K562 (cell line): ENCODE measurements at regions not wholly inside any gene's neighbourhood (a gene's known extent, or its start where the extent isn't known, plus 50 kb on each side); places are given as distances from the start of the nearest gene placed in this dataset.

Experiments used
- BRD9 ChIP-seq: fragments of 450-650 bp; IDR thresholded peaks from 2 replicates; pipeline ENCODE4 v1.6.1; 2018; ENCODE audit warnings: low read depth; ENCODE audit not compliant: partially characterized antibody
- EZH2 ChIP-seq: IDR thresholded peaks from 2 replicates; pipeline ENCODE4 v1.6.1; 2012; ENCODE audit warnings: low read depth, mild to moderate bottlenecking, inconsistent platforms, low read length, borderline replicate concordance
- HDAC3 ChIP-seq: fragments of 450-650 bp; IDR thresholded peaks from 2 replicates; pipeline ENCODE4 v1.6.1; 2018; ENCODE audit warnings: borderline replicate concordance, mild to moderate bottlenecking, moderate library complexity; ENCODE audit not compliant: partially characterized antibody
- JUND ChIP-seq, 2 experiments: IDR thresholded peaks; 2 replicates in 1 of 2; 3 replicates in 1 of 2; pipeline ENCODE4 v1.6.1; 2011; ENCODE audit warnings: borderline replicate concordance in 2 of 2, low read depth in 2 of 2, low read length in 2 of 2, improper control_type of control experiment in 1 of 2, missing biosample characterization in 1 of 2, missing genetic modification characterization in 1 of 2, missing genetic modification reagents in 1 of 2
- MEF2A ChIP-seq: IDR thresholded peaks from 2 replicates; pipeline ENCODE4 v1.6.1; 2011; ENCODE audit warnings: low read depth, mild to moderate bottlenecking, low read length, moderate library complexity; ENCODE audit not compliant: control insufficient read depth
- POLR2A ChIP-seq: fragments of 450-650 bp; conservative IDR thresholded peaks from 2 replicates; pipeline ENCODE4 v1.6.1; 2016
- ZNF263 ChIP-seq: sonication (generic); formaldehyde crosslinking; IDR thresholded peaks from 2 replicates; pipeline ENCODE4 v1.8.0; 2022; ENCODE audit warnings: mild to moderate bottlenecking, missing genetic modification reagents, borderline replicate concordance
- TF ChIP-seq, protein P1 (sequence below): fragments of 450-650 bp; IDR thresholded peaks from 2 replicates; pipeline ENCODE4 v1.6.1; 2016
- TF ChIP-seq, protein P2 (sequence below), 3 experiments: IDR thresholded peaks in 2 of 3; conservative IDR thresholded peaks in 1 of 3; 2 replicates each; pipeline ENCODE4 v1.5.1; 2011 to 2012; ENCODE audit warnings: low read length in 3 of 3, mild to moderate bottlenecking in 3 of 3, control low read depth in 2 of 3, improper control_type of control experiment in 1 of 3, inconsistent platforms in 1 of 3, low read depth in 1 of 3, mixed read lengths in 1 of 3, moderate library complexity in 1 of 3; ENCODE audit not compliant: insufficient read depth in 2 of 3
- TF ChIP-seq, protein P3 (sequence below), 2 experiments: fragments of 450-650 bp in 1 of 2; IDR thresholded peaks; 2 replicates each; pipeline ENCODE4 v1.6.1; 2011 to 2017; ENCODE audit warnings: low read depth in 2 of 2, antibody characterized with exemption in 1 of 2, borderline replicate concordance in 1 of 2, low read length in 1 of 2, mild to moderate bottlenecking in 1 of 2, mixed read lengths in 1 of 2; ENCODE audit not compliant: control insufficient read depth in 1 of 2
- TF ChIP-seq, protein P4 (sequence below): fragments of 250-450 bp; sonication (Bioruptor Pico); IDR thresholded peaks from 2 replicates; pipeline ENCODE4 v1.9.0; 2021; ENCODE audit warnings: mild to moderate bottlenecking, inconsistent platforms

DNA sequence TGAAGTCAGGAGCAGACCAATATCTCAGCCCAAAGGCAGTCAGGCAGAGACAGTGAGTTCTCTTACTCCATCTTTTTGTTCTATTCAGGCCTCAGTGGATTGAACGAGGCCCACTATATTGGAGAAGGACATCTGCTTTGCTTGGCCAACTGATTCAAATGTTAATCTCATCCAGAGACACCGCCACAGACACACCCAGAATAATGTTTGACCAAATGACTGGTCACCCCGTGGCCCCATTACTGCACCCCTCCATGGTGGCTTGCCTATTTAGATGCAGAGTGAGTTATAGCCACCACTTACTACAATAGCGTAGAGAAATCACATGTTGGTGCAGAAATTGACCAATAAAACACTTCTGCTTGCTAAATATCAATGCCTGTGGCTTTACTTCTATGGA is 88.1 kb downstream of the HRH4 start:
- TF ChIP-seq ZNF263 (no peak), BRD9 (no peak), POLR2A (no peak), JUND (IDR thresholded peaks at IDR 0.05; ENCODE audit: borderline replicate concordance, low read depth, low read length) (no peak), JUND (tag; IDR thresholded peaks at IDR 0.05; ENCODE audit: borderline replicate concordance, low read depth, low read length) (no peak), MEF2A (no peak), HDAC3 (no peak), EZH2 (no peak)
- TF ChIP-seq, protein P1, sequence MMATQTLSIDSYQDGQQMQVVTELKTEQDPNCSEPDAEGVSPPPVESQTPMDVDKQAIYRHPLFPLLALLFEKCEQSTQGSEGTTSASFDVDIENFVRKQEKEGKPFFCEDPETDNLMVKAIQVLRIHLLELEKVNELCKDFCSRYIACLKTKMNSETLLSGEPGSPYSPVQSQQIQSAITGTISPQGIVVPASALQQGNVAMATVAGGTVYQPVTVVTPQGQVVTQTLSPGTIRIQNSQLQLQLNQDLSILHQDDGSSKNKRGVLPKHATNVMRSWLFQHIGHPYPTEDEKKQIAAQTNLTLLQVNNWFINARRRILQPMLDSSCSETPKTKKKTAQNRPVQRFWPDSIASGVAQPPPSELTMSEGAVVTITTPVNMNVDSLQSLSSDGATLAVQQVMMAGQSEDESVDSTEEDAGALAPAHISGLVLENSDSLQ, result no peak
- TF ChIP-seq, protein P2, sequence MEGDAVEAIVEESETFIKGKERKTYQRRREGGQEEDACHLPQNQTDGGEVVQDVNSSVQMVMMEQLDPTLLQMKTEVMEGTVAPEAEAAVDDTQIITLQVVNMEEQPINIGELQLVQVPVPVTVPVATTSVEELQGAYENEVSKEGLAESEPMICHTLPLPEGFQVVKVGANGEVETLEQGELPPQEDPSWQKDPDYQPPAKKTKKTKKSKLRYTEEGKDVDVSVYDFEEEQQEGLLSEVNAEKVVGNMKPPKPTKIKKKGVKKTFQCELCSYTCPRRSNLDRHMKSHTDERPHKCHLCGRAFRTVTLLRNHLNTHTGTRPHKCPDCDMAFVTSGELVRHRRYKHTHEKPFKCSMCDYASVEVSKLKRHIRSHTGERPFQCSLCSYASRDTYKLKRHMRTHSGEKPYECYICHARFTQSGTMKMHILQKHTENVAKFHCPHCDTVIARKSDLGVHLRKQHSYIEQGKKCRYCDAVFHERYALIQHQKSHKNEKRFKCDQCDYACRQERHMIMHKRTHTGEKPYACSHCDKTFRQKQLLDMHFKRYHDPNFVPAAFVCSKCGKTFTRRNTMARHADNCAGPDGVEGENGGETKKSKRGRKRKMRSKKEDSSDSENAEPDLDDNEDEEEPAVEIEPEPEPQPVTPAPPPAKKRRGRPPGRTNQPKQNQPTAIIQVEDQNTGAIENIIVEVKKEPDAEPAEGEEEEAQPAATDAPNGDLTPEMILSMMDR (IDR thresholded peaks at IDR 0.05 in 2 of 3, conservative IDR thresholded peaks at IDR 0.05 in 1 of 3; ENCODE audit: insufficient read depth in 2 of 3, low read depth in 1 of 3, low read length in 3 of 3), result no peak
- TF ChIP-seq, protein P3, sequence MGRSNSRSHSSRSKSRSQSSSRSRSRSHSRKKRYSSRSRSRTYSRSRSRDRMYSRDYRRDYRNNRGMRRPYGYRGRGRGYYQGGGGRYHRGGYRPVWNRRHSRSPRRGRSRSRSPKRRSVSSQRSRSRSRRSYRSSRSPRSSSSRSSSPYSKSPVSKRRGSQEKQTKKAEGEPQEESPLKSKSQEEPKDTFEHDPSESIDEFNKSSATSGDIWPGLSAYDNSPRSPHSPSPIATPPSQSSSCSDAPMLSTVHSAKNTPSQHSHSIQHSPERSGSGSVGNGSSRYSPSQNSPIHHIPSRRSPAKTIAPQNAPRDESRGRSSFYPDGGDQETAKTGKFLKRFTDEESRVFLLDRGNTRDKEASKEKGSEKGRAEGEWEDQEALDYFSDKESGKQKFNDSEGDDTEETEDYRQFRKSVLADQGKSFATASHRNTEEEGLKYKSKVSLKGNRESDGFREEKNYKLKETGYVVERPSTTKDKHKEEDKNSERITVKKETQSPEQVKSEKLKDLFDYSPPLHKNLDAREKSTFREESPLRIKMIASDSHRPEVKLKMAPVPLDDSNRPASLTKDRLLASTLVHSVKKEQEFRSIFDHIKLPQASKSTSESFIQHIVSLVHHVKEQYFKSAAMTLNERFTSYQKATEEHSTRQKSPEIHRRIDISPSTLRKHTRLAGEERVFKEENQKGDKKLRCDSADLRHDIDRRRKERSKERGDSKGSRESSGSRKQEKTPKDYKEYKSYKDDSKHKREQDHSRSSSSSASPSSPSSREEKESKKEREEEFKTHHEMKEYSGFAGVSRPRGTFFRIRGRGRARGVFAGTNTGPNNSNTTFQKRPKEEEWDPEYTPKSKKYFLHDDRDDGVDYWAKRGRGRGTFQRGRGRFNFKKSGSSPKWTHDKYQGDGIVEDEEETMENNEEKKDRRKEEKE (IDR thresholded peaks at IDR 0.05; ENCODE audit: borderline replicate concordance in 1 of 2, control insufficient read depth in 1 of 2, low read depth in 2 of 2, low read length in 1 of 2), result no peak
- TF ChIP-seq, protein P4, sequence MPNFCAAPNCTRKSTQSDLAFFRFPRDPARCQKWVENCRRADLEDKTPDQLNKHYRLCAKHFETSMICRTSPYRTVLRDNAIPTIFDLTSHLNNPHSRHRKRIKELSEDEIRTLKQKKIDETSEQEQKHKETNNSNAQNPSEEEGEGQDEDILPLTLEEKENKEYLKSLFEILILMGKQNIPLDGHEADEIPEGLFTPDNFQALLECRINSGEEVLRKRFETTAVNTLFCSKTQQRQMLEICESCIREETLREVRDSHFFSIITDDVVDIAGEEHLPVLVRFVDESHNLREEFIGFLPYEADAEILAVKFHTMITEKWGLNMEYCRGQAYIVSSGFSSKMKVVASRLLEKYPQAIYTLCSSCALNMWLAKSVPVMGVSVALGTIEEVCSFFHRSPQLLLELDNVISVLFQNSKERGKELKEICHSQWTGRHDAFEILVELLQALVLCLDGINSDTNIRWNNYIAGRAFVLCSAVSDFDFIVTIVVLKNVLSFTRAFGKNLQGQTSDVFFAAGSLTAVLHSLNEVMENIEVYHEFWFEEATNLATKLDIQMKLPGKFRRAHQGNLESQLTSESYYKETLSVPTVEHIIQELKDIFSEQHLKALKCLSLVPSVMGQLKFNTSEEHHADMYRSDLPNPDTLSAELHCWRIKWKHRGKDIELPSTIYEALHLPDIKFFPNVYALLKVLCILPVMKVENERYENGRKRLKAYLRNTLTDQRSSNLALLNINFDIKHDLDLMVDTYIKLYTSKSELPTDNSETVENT, result no peak
